Mesenchymal stem cell (in vitro differentiated cells and primary cell): ENCODE measurements at regions not wholly inside any gene's neighbourhood (a gene's known extent, or its start where the extent isn't known, plus 50 kb on each side); places are given as distances from the start of the nearest gene placed in this dataset.

Experiments used
- DNase-seq: peaks from one replicate; pipeline ENCODE4 v3.0.0-alpha.2; 2013
- H2AFZ ChIP-seq: one replicate; pipeline ENCODE4 v1.6.1; 2013; ENCODE audit warnings: low read depth, mild to moderate bottlenecking, control low read depth, inconsistent platforms, low read length, moderate library complexity
- H2AK5ac ChIP-seq: 2 replicates; pipeline ENCODE4 v1.6.1; 2013; ENCODE audit warnings: low read length, moderate library complexity, mild to moderate bottlenecking, inconsistent platforms; ENCODE audit not compliant: severe bottlenecking
- H2BK120ac ChIP-seq: one replicate; pipeline ENCODE4 v1.6.1; 2013; ENCODE audit warnings: low read depth, mild to moderate bottlenecking, inconsistent platforms, low read length, moderate library complexity
- H2BK12ac ChIP-seq, 2 experiments: one replicate each; pipeline ENCODE4 v1.6.1; 2013; ENCODE audit warnings: inconsistent platforms in 2 of 2, low read length in 2 of 2, mild to moderate bottlenecking in 2 of 2, moderate library complexity in 2 of 2, control low read depth in 1 of 2
- H2BK15ac ChIP-seq: one replicate; pipeline ENCODE4 v1.6.1; 2013; ENCODE audit warnings: mild to moderate bottlenecking, low read depth, inconsistent platforms; ENCODE audit not compliant: poor library complexity, severe bottlenecking
- H2BK5ac ChIP-seq: 2 replicates; pipeline ENCODE4 v1.6.1; 2013; ENCODE audit warnings: low read depth, mild to moderate bottlenecking, low read length, control low read depth, inconsistent platforms; ENCODE audit not compliant: poor library complexity, severe bottlenecking
- H3K14ac ChIP-seq, 2 experiments: one replicate each; pipeline ENCODE4 v1.6.1; 2013; ENCODE audit warnings: inconsistent platforms in 2 of 2, low read length in 2 of 2, control low read depth in 1 of 2, mild to moderate bottlenecking in 1 of 2, moderate library complexity in 1 of 2
- H3K18ac ChIP-seq, 2 experiments: one replicate each; pipeline ENCODE4 v1.6.1; 2013; ENCODE audit warnings: inconsistent platforms in 2 of 2, low read length in 2 of 2, control low read depth in 1 of 2, low read depth in 1 of 2, mild to moderate bottlenecking in 1 of 2
- H3K23ac ChIP-seq, 2 experiments: one replicate each; pipeline ENCODE4 v1.6.1; 2013; ENCODE audit warnings: inconsistent platforms in 2 of 2, low read length in 2 of 2, mild to moderate bottlenecking in 2 of 2, moderate library complexity in 2 of 2, control low read depth in 1 of 2
- H3K27ac ChIP-seq: 2 replicates; pipeline ENCODE4 v1.5.1; 2013; ENCODE audit warnings: mild to moderate bottlenecking, moderate library complexity, low read length, control low read depth, inconsistent platforms; ENCODE audit not compliant: poor library complexity, severe bottlenecking
- H3K27me3 ChIP-seq, 2 experiments: 2 replicates each; pipeline versions ENCODE4 v1.6.1 to v1.7.0; 2013; ENCODE audit warnings: low read length in 2 of 2, mild to moderate bottlenecking in 2 of 2, moderate library complexity in 2 of 2, control low read depth in 1 of 2, inconsistent platforms in 1 of 2; ENCODE audit not compliant: control insufficient read depth in 1 of 2, insufficient read depth in 1 of 2
- H3K36me3 ChIP-seq, 2 experiments: 2 replicates each; pipeline versions ENCODE4 v1.6.1 to v1.7.0; 2013; ENCODE audit warnings: low read length in 2 of 2, control low read depth in 1 of 2, inconsistent platforms in 1 of 2, low read depth in 1 of 2, mild to moderate bottlenecking in 1 of 2; ENCODE audit not compliant: insufficient read depth in 2 of 2, control insufficient read depth in 1 of 2
- H3K4ac ChIP-seq, 2 experiments: one replicate each; pipeline ENCODE4 v1.6.1; 2013; ENCODE audit warnings: inconsistent platforms in 2 of 2, low read length in 2 of 2, mild to moderate bottlenecking in 2 of 2, moderate library complexity in 2 of 2, control low read depth in 1 of 2, low read depth in 1 of 2
- H3K4me1 ChIP-seq: 2 replicates; pipeline ENCODE4 v1.6.1; 2013; ENCODE audit warnings: low read depth, low read length, control low read depth; ENCODE audit not compliant: control insufficient read depth, insufficient read depth
- H3K4me2 ChIP-seq: 2 replicates; pipeline ENCODE4 v1.6.1; 2013; ENCODE audit warnings: low read length, mild to moderate bottlenecking, inconsistent platforms; ENCODE audit not compliant: poor library complexity, severe bottlenecking
- H3K4me3 ChIP-seq, 2 experiments: 2 replicates each; pipeline versions ENCODE4 v1.5.1 to v1.7.0; 2013; ENCODE audit warnings: low read length in 2 of 2, mild to moderate bottlenecking in 2 of 2, control low read depth in 1 of 2, low read depth in 1 of 2; ENCODE audit not compliant: insufficient read depth in 1 of 2
- H3K79me1 ChIP-seq: replicated peaks from 2 replicates; pipeline ENCODE4 v1.6.1; 2013; ENCODE audit warnings: mild to moderate bottlenecking, control low read depth, low read length, inconsistent platforms; ENCODE audit not compliant: poor library complexity, severe bottlenecking
- H3K9ac ChIP-seq: 2 replicates; pipeline ENCODE4 v1.7.0; 2013; ENCODE audit warnings: mild to moderate bottlenecking, low read length, moderate library complexity
- H3K9me3 ChIP-seq: 2 replicates; pipeline ENCODE4 v1.7.0; 2013; ENCODE audit warnings: mild to moderate bottlenecking, low read length; ENCODE audit not compliant: control insufficient read depth
- H4K8ac ChIP-seq: one replicate; pipeline ENCODE4 v1.6.1; 2013; ENCODE audit warnings: inconsistent platforms, mild to moderate bottlenecking, low read length, moderate library complexity
- H4K91ac ChIP-seq: one replicate; pipeline ENCODE4 v1.6.1; 2013; ENCODE audit warnings: mild to moderate bottlenecking, low read length, inconsistent platforms
- WGBS: methylation state at CpG from one replicate; pipeline ENCODE4 v1.1.7; 2013; ENCODE audit warnings: mixed read lengths; 5-methylcytosine and 5-hydroxymethylcytosine counted together

DNA sequence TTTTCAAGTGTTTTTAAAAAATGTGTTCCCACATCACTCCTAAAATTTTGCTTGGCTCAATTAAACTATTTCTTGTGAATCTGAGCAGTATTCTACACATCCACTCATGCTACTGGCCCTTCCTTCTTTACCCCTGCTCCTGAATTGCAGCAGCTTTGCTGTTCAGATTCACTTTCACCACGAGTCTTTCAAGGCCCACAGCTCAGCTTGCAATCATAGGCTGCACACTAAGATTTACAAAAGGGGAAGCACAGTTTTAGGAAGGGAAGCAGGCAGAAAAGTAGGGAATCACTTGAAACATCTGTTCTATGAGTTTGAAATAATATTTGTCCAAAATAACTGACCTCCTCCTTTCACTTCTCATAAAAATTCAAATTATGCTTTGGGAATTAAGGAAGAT, 70.9 kb upstream of the EDEM3 start:
- H2AFZ ChIP-seq = no peak overlapping the region
- H4K8ac ChIP-seq = no peak overlapping the region
- H2BK5ac ChIP-seq = no peak overlapping the region
- H2BK12ac ChIP-seq = no peak overlapping the region
- peaks cover 10% of the 10 kb centered on the region for H3K4me1 ChIP-seq
- no peak for DNase-seq
- no peak overlapping the region for H3K23ac ChIP-seq
- H3K14ac ChIP-seq = peak overlapping the region in 1 of 2 experiments; percentile 42
- H3K4me3 ChIP-seq = no peak overlapping the region
- H3K27me3 ChIP-seq = no peaks in the 10 kb centered on the region
- no peak overlapping the region for H3K18ac ChIP-seq
- no peak overlapping the region for H4K91ac ChIP-seq
- peaks cover 0 to 55% of the 10 kb centered on the region in 2 experiments for H3K36me3 ChIP-seq
- no peak overlapping the region for H3K27ac ChIP-seq
- no CpG with 5 or more reads among the region's 1 CpG for WGBS
- no peak overlapping the region for H2BK15ac ChIP-seq
- no peak overlapping the region for H2AK5ac ChIP-seq
- no peak overlapping the region for H3K4ac ChIP-seq
- H3K9me3 ChIP-seq = no peaks in the 10 kb centered on the region
- no peak overlapping the region for H2BK120ac ChIP-seq
- H3K79me1 ChIP-seq = no peaks in the 10 kb centered on the region
- H3K4me2 ChIP-seq = no peak overlapping the region
- peak overlapping the region; percentile 19 for H3K9ac ChIP-seq

DNA sequence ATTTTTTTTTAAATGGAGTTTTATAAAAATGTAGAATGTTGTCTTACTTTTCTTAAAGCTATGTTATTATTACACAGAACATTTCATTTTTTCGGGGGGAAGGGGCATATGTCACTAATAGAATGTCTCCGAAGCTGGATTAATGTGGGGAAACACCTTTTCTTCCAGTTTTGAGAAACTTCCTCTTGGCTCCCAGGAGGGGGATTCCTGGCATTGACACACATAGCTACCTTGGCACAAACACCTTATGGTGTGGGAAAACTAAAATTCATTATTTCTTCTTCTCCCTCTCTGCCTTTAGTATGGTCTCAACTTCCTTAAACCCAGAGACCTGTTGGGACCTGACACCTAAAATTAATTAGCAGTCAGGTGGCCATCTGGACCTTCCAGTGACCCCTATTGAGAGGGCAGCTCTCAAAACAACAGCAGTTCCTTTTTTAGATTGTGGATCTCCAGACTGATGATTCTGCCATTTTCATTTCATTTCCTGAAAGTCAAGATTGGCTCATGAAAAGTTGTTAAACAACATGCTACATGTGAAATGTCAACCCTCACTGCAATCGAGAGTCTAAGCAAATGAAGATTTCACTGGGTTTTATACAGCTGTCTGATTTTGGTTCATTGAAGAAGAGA, 70.1 kb upstream of the EDEM3 start:
- no peaks in the 10 kb centered on the region for H3K79me1 ChIP-seq
- peaks cover 9% of the 10 kb centered on the region for H3K4me1 ChIP-seq
- H4K8ac ChIP-seq = no peak overlapping the region
- no peak overlapping the region for H3K27ac ChIP-seq
- H2BK120ac ChIP-seq = no peak overlapping the region
- no peak overlapping the region for H3K4me3 ChIP-seq
- no peak overlapping the region for H2BK15ac ChIP-seq
- no peak overlapping the region for H3K18ac ChIP-seq
- H2AK5ac ChIP-seq = no peak overlapping the region
- no peak overlapping the region for H2BK12ac ChIP-seq
- H2BK5ac ChIP-seq = no peak overlapping the region
- H3K36me3 ChIP-seq = peaks cover 0 to 55% of the 10 kb centered on the region in 2 experiments
- no peak overlapping the region for H3K4ac ChIP-seq
- no peak overlapping the region for H2AFZ ChIP-seq
- H3K27me3 ChIP-seq = no peaks in the 10 kb centered on the region
- no peaks in the 10 kb centered on the region for H3K9me3 ChIP-seq
- no peak overlapping the region for H3K4me2 ChIP-seq
- H3K23ac ChIP-seq = no peak overlapping the region
- no peak overlapping the region for H3K14ac ChIP-seq
- WGBS = no CpG with 5 or more reads among the region's 3 CpGs
- no peak overlapping the region for H3K9ac ChIP-seq
- no peak for DNase-seq
- no peak overlapping the region for H4K91ac ChIP-seq

DNA sequence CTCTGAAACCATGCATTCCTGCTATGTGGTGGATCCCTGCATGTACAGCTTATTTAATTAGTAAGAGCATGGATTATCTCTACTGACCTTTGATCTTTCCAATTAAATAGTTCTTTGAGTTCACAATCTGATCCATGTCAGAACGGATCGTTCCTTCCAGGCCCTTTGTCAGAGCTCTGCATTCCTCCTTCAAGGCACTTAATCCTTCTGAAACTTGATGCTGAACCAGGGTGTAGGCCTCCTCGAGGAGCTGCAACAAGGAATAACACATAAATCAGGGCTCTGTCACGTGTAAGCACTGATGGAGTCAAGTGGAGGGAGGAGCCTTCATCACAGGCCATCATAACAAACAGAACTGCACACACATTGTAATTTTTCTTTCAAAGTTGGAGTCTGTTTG, 68.4 kb upstream of the EDEM3 start:
- H4K8ac ChIP-seq = no peak overlapping the region
- no peaks in the 10 kb centered on the region for H3K27me3 ChIP-seq
- DNase-seq = peak; percentile 58
- peaks cover 0 to 62% of the 10 kb centered on the region in 2 experiments for H3K36me3 ChIP-seq
- no peak overlapping the region for H3K4me3 ChIP-seq
- WGBS = 14% methylated on average over 2 of the region's 4 CpGs
- no peak overlapping the region for H4K91ac ChIP-seq
- no peak overlapping the region for H3K4ac ChIP-seq
- H3K4me2 ChIP-seq = no peak overlapping the region
- no peak overlapping the region for H2AFZ ChIP-seq
- no peak overlapping the region for H3K14ac ChIP-seq
- H3K23ac ChIP-seq = no peak overlapping the region
- H2BK5ac ChIP-seq = no peak overlapping the region
- no peak overlapping the region for H2BK15ac ChIP-seq
- peaks cover 8% of the 10 kb centered on the region for H3K4me1 ChIP-seq
- no peak overlapping the region for H2BK12ac ChIP-seq
- no peaks in the 10 kb centered on the region for H3K79me1 ChIP-seq
- H3K9me3 ChIP-seq = no peaks in the 10 kb centered on the region
- H2AK5ac ChIP-seq = no peak overlapping the region
- H2BK120ac ChIP-seq = no peak overlapping the region
- no peak overlapping the region for H3K18ac ChIP-seq
- no peak overlapping the region for H3K9ac ChIP-seq
- no peak overlapping the region for H3K27ac ChIP-seq

DNA sequence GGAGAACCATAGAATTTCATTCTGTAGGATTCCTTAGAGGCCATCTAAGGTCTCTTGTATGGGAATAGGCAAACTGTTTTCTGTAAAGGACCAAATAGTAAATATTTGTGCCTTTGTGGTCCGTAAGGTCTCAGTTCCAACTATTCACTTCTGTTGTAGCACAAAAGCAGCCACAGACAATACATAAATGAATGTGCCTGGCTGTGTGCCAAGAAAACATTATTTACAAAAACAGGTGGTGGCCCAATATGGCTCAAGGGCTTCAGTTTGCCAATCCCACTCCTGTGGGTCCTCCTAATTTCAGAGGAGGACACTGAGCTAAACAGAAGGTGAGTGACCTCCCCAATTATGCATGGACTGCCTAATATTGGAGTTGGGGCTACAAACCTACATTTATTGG, 67.6 kb upstream of the EDEM3 start:
- Histone ChIP-seq H3K4me2 (no peak overlapping the region), H3K4ac (no peak overlapping the region), H2BK5ac (no peak overlapping the region), H3K23ac (no peak overlapping the region), H3K4me3 (no peak overlapping the region), H3K18ac (no peak overlapping the region), H3K79me1 (no peaks in the 10 kb centered on the region), H4K91ac (no peak overlapping the region), H3K14ac (no peak overlapping the region), H3K27me3 (no peaks in the 10 kb centered on the region), H2BK120ac (no peak overlapping the region), H2AK5ac (no peak overlapping the region), H2AFZ (no peak overlapping the region), H3K27ac (no peak overlapping the region), H3K36me3 (peaks cover 0 to 70% of the 10 kb centered on the region in 2 experiments), H2BK15ac (no peak overlapping the region), H3K9ac (no peak overlapping the region), H4K8ac (no peak overlapping the region), H3K4me1 (peaks cover 5% of the 10 kb centered on the region), H3K9me3 (no peaks in the 10 kb centered on the region), H2BK12ac (no peak overlapping the region)
- WGBS = 88% methylated on average over 1 of the region's 1 CpG
- no peak for DNase-seq
